ENCODE measurements at regions not wholly inside any gene's neighbourhood (a gene's known extent, or its start where the extent isn't known, plus 50 kb on each side); places are given as distances from the start of the nearest gene placed in this dataset.

DNA sequence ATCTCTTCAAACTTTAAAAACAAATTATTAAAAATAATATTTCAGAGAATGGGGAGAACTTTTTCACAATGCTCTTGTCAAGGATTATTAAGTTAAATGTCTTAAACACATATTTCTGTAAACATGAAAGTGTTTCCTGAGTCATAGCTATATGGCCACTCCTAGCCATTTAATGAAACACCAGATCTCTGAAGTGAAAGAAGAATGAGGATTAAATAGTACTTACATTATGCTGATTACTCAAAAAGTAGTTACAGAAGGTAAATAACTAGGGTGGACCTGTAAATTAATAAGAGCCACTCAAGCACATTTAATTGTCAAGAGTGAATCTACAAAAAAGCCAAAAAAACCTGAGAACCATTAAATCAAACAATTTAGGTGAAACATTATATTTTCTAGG lies 57.6 kb upstream of the GALNT7 start:
- TF ChIP-seq, protein P1, sequence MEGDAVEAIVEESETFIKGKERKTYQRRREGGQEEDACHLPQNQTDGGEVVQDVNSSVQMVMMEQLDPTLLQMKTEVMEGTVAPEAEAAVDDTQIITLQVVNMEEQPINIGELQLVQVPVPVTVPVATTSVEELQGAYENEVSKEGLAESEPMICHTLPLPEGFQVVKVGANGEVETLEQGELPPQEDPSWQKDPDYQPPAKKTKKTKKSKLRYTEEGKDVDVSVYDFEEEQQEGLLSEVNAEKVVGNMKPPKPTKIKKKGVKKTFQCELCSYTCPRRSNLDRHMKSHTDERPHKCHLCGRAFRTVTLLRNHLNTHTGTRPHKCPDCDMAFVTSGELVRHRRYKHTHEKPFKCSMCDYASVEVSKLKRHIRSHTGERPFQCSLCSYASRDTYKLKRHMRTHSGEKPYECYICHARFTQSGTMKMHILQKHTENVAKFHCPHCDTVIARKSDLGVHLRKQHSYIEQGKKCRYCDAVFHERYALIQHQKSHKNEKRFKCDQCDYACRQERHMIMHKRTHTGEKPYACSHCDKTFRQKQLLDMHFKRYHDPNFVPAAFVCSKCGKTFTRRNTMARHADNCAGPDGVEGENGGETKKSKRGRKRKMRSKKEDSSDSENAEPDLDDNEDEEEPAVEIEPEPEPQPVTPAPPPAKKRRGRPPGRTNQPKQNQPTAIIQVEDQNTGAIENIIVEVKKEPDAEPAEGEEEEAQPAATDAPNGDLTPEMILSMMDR (IDR thresholded peaks at IDR 0.05 in 2 of 3, conservative IDR thresholded peaks at IDR 0.05 in 1 of 3; ENCODE audit: borderline replicate concordance in 1 of 3, insufficient read depth in 1 of 3, low read depth in 2 of 3, low read length in 2 of 3): no peak
- TF ChIP-seq POLR2A (IDR thresholded peaks at IDR 0.05; ENCODE audit: borderline replicate concordance, extremely low read depth, insufficient read depth, insufficient read length) (no peak), POLR2AphosphoS5 (IDR thresholded peaks at IDR 0.05; ENCODE audit: low read depth, low read length) (no peak), SIN3A (IDR thresholded peaks at IDR 0.05; ENCODE audit: low read depth) (no peak), TCF7L2 (IDR thresholded peaks at IDR 0.05; ENCODE audit: borderline replicate concordance, extremely low read depth, insufficient read depth, insufficient read length) (no peak), CEBPB (IDR thresholded peaks at IDR 0.05; ENCODE audit: low read depth) (no peak), SP1 (IDR thresholded peaks at IDR 0.05; ENCODE audit: low read depth) (no peak)
- TF ChIP-seq, protein P2, sequence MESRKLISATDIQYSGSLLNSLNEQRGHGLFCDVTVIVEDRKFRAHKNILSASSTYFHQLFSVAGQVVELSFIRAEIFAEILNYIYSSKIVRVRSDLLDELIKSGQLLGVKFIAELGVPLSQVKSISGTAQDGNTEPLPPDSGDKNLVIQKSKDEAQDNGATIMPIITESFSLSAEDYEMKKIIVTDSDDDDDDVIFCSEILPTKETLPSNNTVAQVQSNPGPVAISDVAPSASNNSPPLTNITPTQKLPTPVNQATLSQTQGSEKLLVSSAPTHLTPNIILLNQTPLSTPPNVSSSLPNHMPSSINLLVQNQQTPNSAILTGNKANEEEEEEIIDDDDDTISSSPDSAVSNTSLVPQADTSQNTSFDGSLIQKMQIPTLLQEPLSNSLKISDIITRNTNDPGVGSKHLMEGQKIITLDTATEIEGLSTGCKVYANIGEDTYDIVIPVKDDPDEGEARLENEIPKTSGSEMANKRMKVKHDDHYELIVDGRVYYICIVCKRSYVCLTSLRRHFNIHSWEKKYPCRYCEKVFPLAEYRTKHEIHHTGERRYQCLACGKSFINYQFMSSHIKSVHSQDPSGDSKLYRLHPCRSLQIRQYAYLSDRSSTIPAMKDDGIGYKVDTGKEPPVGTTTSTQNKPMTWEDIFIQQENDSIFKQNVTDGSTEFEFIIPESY (IDR thresholded peaks at IDR 0.05; ENCODE audit: extremely low read depth, insufficient replicate concordance, low read length): no peak
- TF ChIP-seq, protein P3, sequence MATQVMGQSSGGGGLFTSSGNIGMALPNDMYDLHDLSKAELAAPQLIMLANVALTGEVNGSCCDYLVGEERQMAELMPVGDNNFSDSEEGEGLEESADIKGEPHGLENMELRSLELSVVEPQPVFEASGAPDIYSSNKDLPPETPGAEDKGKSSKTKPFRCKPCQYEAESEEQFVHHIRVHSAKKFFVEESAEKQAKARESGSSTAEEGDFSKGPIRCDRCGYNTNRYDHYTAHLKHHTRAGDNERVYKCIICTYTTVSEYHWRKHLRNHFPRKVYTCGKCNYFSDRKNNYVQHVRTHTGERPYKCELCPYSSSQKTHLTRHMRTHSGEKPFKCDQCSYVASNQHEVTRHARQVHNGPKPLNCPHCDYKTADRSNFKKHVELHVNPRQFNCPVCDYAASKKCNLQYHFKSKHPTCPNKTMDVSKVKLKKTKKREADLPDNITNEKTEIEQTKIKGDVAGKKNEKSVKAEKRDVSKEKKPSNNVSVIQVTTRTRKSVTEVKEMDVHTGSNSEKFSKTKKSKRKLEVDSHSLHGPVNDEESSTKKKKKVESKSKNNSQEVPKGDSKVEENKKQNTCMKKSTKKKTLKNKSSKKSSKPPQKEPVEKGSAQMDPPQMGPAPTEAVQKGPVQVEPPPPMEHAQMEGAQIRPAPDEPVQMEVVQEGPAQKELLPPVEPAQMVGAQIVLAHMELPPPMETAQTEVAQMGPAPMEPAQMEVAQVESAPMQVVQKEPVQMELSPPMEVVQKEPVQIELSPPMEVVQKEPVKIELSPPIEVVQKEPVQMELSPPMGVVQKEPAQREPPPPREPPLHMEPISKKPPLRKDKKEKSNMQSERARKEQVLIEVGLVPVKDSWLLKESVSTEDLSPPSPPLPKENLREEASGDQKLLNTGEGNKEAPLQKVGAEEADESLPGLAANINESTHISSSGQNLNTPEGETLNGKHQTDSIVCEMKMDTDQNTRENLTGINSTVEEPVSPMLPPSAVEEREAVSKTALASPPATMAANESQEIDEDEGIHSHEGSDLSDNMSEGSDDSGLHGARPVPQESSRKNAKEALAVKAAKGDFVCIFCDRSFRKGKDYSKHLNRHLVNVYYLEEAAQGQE (IDR thresholded peaks at IDR 0.05; ENCODE audit: low read depth): no peak
